ENCODE measurements at regions not wholly inside any gene's neighbourhood (a gene's known extent, or its start where the extent isn't known, plus 50 kb on each side); places are given as distances from the start of the nearest gene placed in this dataset.

DNA sequence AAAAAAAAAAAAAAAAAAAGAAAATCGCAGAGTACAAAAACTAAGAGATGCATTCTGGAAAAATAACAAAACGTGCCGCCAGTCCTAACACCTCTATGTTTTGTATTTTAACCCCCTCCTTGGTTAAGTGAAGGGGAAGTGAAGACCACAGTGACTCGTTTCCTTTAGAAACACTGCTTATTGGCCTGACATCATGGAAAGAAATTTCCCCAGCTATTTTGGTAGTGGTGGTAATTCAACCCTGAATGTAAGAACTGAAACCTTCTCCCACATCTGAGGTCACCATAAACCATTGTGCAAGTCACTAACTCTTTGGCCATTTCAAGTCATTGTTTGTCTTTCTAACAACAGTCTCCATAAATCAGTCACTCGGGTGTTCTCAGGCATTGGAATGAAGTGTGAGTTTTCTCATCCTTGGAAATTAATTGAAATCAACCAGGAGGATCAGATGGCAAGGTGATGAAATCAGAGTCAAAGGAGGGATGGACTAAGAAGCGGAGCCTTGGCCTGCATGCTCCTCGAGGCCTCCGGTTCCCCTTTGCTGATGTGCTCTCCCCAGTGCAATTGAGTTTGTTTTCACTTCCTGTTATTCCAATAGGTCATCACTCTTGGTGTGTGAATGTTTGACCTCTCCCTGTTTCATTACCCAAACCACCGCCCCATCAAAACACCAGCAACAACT, 443.9 kb downstream of the FGF9 start:
- H3K9me1 ChIP-seq (ENCODE audit: control insufficient read depth, insufficient read depth, low read length), result no peaks in the 10 kb centered on the region
- no peak for ATAC-seq
- peaks cover 0 to 4% of the 10 kb centered on the region in 2 experiments; a peak in 2 of 5 replicates for H3K27me3 ChIP-seq (ENCODE audit: control insufficient read depth in 2 of 2, insufficient read depth in 2 of 2, low read length in 2 of 2)
- TF ChIP-seq TAF7 (tag; IDR thresholded peaks at IDR 0.05) (no peak), CEBPG (CRISPR knock-in tag; IDR thresholded peaks at IDR 0.05) (no peak), CEBPG (tag; conservative IDR thresholded peaks at IDR 0.05 in 1 of 2, IDR thresholded peaks at IDR 0.05 in 1 of 2) (peak in 1 of 2 experiments; percentile 22; a peak in 1 of 4 replicates)
- H3K4me2 ChIP-seq (ENCODE audit: insufficient read depth, low read length), result no peak overlapping the region
- H3K79me2 ChIP-seq (ENCODE audit: control insufficient read depth, insufficient read depth, low read length), result no peaks in the 10 kb centered on the region
- no peak for FAIRE-seq
- H3K4me3 ChIP-seq, result no peak overlapping the region
- ChIA-PET CTCF (ENCODE audit: low intra/inter-chr PET ratio) (no interaction called here), POLR2A (interaction anchor here (0.6 kb wide), 1 partner anchor 323 kb away, joined by 3 read pairs; no protein-coding TSS in a partner anchor)
- H3K9ac ChIP-seq (ENCODE audit: insufficient read depth in 1 of 2, low read depth in 2 of 2, low read length in 2 of 2), result no peak overlapping the region
- H3K36me3 ChIP-seq (ENCODE audit: control insufficient read depth, insufficient read depth, low read length), result no peaks in the 10 kb centered on the region
- intact Hi-C loops (cut with micrococcal nuclease), result no loop called here
- H3K9me3 ChIP-seq (replicated peaks; ENCODE audit: control insufficient read depth, insufficient read depth, low read depth, low read length), result no peaks in the 10 kb centered on the region
- no peak overlapping the region for H3K27ac ChIP-seq (ENCODE audit: extremely low read depth, low read depth, low read length)
- in situ Hi-C loops (cut with MboI), result no loop called here
- BruUV-seq (replicated peaks), result no TSS peak
- no peaks in the 10 kb centered on the region for H3K4me1 ChIP-seq (replicated peaks in 1 of 2; ENCODE audit: control insufficient read depth in 2 of 2, insufficient read depth in 2 of 2, low read length in 2 of 2)
- H2AFZ ChIP-seq (ENCODE audit: low read depth, low read length), result no peak overlapping the region
- no peak for DNase-seq (ENCODE audit: extremely low read depth in 1 of 4, low spot score in 3 of 4)
- H4K20me1 ChIP-seq (replicated peaks; ENCODE audit: control insufficient read depth, insufficient read depth, low read length), result no peaks in the 10 kb centered on the region
- WGBS (ENCODE audit: insufficient coverage, low coverage, missing lambda C conversion rate), result 0% methylated on average over 6 of the region's 9 CpGs

DNA sequence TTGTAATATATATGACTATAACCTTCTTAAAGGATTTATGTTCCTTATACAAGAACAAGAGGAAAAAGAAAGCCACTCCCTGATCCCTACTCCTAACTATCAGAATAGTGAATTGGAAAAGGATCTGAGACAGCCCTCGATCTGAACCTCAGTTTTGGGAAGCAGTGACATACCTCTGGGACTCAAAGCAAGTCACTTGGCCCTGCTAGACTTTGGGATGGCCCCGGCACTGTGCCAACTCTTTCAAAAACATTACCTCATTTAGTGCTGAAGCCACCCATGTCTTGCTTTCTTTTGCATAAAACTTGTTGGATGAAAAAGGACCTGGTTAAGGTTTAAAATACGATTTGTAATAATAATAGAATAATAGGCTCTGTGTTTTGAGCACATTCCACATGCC, 447.3 kb downstream of the FGF9 start:
- Histone ChIP-seq H3K4me3 (no peak overlapping the region), H3K9me1 (ENCODE audit: control insufficient read depth, insufficient read depth, low read length) (no peaks in the 10 kb centered on the region), H3K36me3 (ENCODE audit: control insufficient read depth, insufficient read depth, low read length) (no peaks in the 10 kb centered on the region), H3K9me3 (replicated peaks; ENCODE audit: control insufficient read depth, insufficient read depth, low read depth, low read length) (no peaks in the 10 kb centered on the region), H3K9ac (ENCODE audit: insufficient read depth in 1 of 2, low read depth in 2 of 2, low read length in 2 of 2) (no peak overlapping the region), H3K79me2 (ENCODE audit: control insufficient read depth, insufficient read depth, low read length) (no peaks in the 10 kb centered on the region), H3K27me3 (ENCODE audit: control insufficient read depth in 2 of 2, insufficient read depth in 2 of 2, low read length in 2 of 2) (no peaks in the 10 kb centered on the region), H3K4me1 (replicated peaks in 1 of 2; ENCODE audit: control insufficient read depth in 2 of 2, insufficient read depth in 2 of 2, low read length in 2 of 2) (no peaks in the 10 kb centered on the region), H3K4me2 (ENCODE audit: insufficient read depth, low read length) (no peak overlapping the region), H2AFZ (ENCODE audit: low read depth, low read length) (no peak overlapping the region), H3K27ac (ENCODE audit: extremely low read depth, low read depth, low read length) (no peak overlapping the region), H4K20me1 (replicated peaks; ENCODE audit: control insufficient read depth, insufficient read depth, low read length) (no peaks in the 10 kb centered on the region)
- FAIRE-seq (no peak), ATAC-seq (no peak), DNase-seq (ENCODE audit: extremely low read depth in 1 of 4, low spot score in 3 of 4) (no peak)
- intact Hi-C loops (cut with micrococcal nuclease), result no loop called here
- 5% methylated on average over 3 of the region's 3 CpGs for WGBS (ENCODE audit: insufficient coverage, low coverage, missing lambda C conversion rate)
- BruUV-seq (replicated peaks), result no TSS peak
- ChIA-PET POLR2A (no interaction called here), CTCF (ENCODE audit: low intra/inter-chr PET ratio) (no interaction called here)
- in situ Hi-C loops (cut with MboI), result no loop called here
- TF ChIP-seq NR1H2 (CRISPR knock-in tag; IDR thresholded peaks at IDR 0.05), result no peak
